K562 (cell line): ENCODE measurements at regions not wholly inside any gene's neighbourhood (a gene's known extent, or its start where the extent isn't known, plus 50 kb on each side); places are given as distances from the start of the nearest gene placed in this dataset.

Source experiments
- BRD4 ChIP-seq: fragments of 200-600 bp; sonication (generic); IDR thresholded peaks from 2 replicates; pipeline ENCODE4 v1.6.1; 2017; ENCODE audit warnings: inconsistent platforms
- DMBX1 ChIP-seq: fragments of 250-450 bp; sonication (Bioruptor Pico); IDR thresholded peaks from 2 replicates; pipeline ENCODE4 v1.8.0; 2022; ENCODE audit warnings: inconsistent platforms, mild to moderate bottlenecking, moderate library complexity, borderline replicate concordance
- FIP1L1 ChIP-seq: fragments of 200-400 bp; formaldehyde crosslinking; IDR thresholded peaks from 2 replicates; pipeline ENCODE4 v1.6.1; 2018; ENCODE audit warnings: mild to moderate bottlenecking, low read depth, low read length; ENCODE audit not compliant: poor library complexity, severe bottlenecking
- IRF9 ChIP-seq: fragments of 450-650 bp; IDR thresholded peaks from 2 replicates; pipeline ENCODE4 v1.6.1; 2016; ENCODE audit warnings: missing biosample characterization, missing genetic modification characterization
- MGA ChIP-seq: fragments of 450-650 bp; IDR thresholded peaks from 2 replicates; pipeline ENCODE4 v1.6.1; 2016; ENCODE audit warnings: mild to moderate bottlenecking, moderate library complexity
- POU5F1 ChIP-seq: fragments of 150-350 bp; IDR thresholded peaks from 2 replicates; pipeline ENCODE4 v1.6.1; 2014; ENCODE audit warnings: borderline replicate concordance, low read length, low read depth, mild to moderate bottlenecking; ENCODE audit not compliant: partially characterized antibody
- RAD51 ChIP-seq: fragments of 450-650 bp; IDR thresholded peaks from 2 replicates; pipeline ENCODE4 v1.7.1; 2016; ENCODE audit warnings: low read depth, mild to moderate bottlenecking, borderline replicate concordance

DNA sequence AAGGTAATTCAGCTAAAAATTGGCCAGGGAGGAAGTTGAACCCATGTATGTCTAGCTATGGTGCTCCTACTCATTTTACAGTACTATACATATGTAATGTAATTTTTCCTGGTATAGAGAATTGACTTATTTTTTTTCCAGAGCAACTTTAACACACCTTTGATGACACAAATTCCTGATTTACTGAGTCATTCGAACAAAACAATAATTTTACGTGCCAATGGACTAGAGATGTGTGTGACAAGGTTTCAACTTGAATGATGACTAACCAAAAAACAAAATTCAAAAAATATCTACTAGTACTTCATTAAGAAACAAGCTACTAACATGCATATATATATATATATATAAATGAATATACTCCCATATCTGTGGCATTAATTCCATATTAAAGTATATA, 180.5 kb downstream of the KITLG start (continued):
- TF ChIP-seq POU5F1 (no peak), IRF9 (tag) (no peak), BRD4 (no peak), DMBX1 (no peak), FIP1L1 (no peak), MGA (no peak), RAD51 (no peak)
- TF ChIP-seq, all 486 proteins: peak for 0
